Liver (tissue), 8 donors: ENCODE measurements at regions not wholly inside any gene's neighbourhood (a gene's known extent, or its start where the extent isn't known, plus 50 kb on each side); places are given as distances from the start of the nearest gene placed in this dataset.

Source experiments
- DNase-seq: peaks from one replicate; pipeline ENCODE4 v3.0.0-alpha.2; 2017; ENCODE audit warnings: low spot score
- H3K27ac ChIP-seq, 2 donors: one replicate each; pipeline ENCODE4 v1.7.0; 2013; ENCODE audit warnings: inconsistent platforms in 2 of 2, low read length in 2 of 2, control low read depth in 1 of 2, low read depth in 1 of 2, mild to moderate bottlenecking in 1 of 2
- H3K27me3 ChIP-seq, 4 donors: one replicate each; pipeline versions ENCODE4 v1.6.1 to v1.7.0; 2013; ENCODE audit warnings: low read length in 3 of 4, inconsistent platforms in 1 of 4, mild to moderate bottlenecking in 1 of 4, moderate library complexity in 1 of 4; ENCODE audit not compliant: control insufficient read depth in 4 of 4, insufficient read depth in 4 of 4
- H3K36me3 ChIP-seq, 4 donors: one replicate each; pipeline versions ENCODE4 v1.6.1 to v1.7.0; 2013; ENCODE audit warnings: low read length in 3 of 4, mild to moderate bottlenecking in 3 of 4, low read depth in 1 of 4, moderate library complexity in 1 of 4; ENCODE audit not compliant: control insufficient read depth in 4 of 4, insufficient read depth in 3 of 4
- H3K4me1 ChIP-seq, 4 donors: one replicate each; pipeline versions ENCODE4 v1.6.1 to v1.7.0; 2013; ENCODE audit warnings: low read length in 3 of 4, mild to moderate bottlenecking in 3 of 4, moderate library complexity in 1 of 4; ENCODE audit not compliant: control insufficient read depth in 4 of 4, insufficient read depth in 4 of 4
- H3K4me3 ChIP-seq, 3 donors: one replicate each; pipeline versions ENCODE4 v1.6.1 to v1.7.0; 2013; ENCODE audit warnings: low read length in 3 of 3, control low read depth in 1 of 3, low read depth in 1 of 3, mild to moderate bottlenecking in 1 of 3
- H3K9ac ChIP-seq, 2 donors: one replicate each; pipeline ENCODE4 v1.7.0; 2013; ENCODE audit warnings: low read length in 2 of 2, mild to moderate bottlenecking in 2 of 2, moderate library complexity in 2 of 2, control low read depth in 1 of 2, low read depth in 1 of 2
- H3K9me3 ChIP-seq, 4 donors: one replicate each; pipeline versions ENCODE4 v1.6.1 to v1.7.0; 2013; ENCODE audit warnings: low read length in 3 of 4; ENCODE audit not compliant: control insufficient read depth in 4 of 4
- ATF3 ChIP-seq: IDR thresholded peaks from 2 replicates; pipeline ENCODE4 v1.6.1; 2016; ENCODE audit warnings: antibody characterized with exemption
- CTCF ChIP-seq: fragments of 150-350 bp; IDR thresholded peaks from 2 replicates; pipeline ENCODE4 v1.5.1; 2017; ENCODE audit warnings: improper control_type of control experiment, low read depth, low read length; ENCODE audit not compliant: missing input control
- EGR1 ChIP-seq, 2 donors: IDR thresholded peaks; 2 replicates each; pipeline ENCODE4 v1.6.1; 2016 to 2018; ENCODE audit warnings: antibody characterized with exemption in 2 of 2, low read depth in 2 of 2
- FOXA1 ChIP-seq: IDR thresholded peaks from 2 replicates; pipeline ENCODE4 v1.6.1; 2016; ENCODE audit warnings: antibody characterized with exemption
- FOXA2 ChIP-seq: IDR thresholded peaks from 2 replicates; pipeline ENCODE4 v1.6.1; 2016; ENCODE audit warnings: antibody characterized with exemption
- GABPA ChIP-seq, 2 donors: IDR thresholded peaks in 1 of 2; conservative IDR thresholded peaks in 1 of 2; 2 replicates each; pipeline ENCODE4 v1.6.1; 2016; ENCODE audit warnings: antibody characterized with exemption in 2 of 2, mild to moderate bottlenecking in 1 of 2, moderate library complexity in 1 of 2
- HNF4A ChIP-seq, 2 donors: conservative IDR thresholded peaks; 2 replicates each; pipeline ENCODE4 v1.6.1; 2016; ENCODE audit warnings: antibody characterized with exemption in 2 of 2, mild to moderate bottlenecking in 2 of 2
- HNF4G ChIP-seq: IDR thresholded peaks from 2 replicates; pipeline ENCODE4 v1.6.1; 2016; ENCODE audit warnings: antibody characterized with exemption
- JUND ChIP-seq, 2 donors: IDR thresholded peaks; 2 replicates each; pipeline ENCODE4 v1.6.1; 2016; ENCODE audit warnings: antibody characterized with exemption in 2 of 2
- MAX ChIP-seq: IDR thresholded peaks from 2 replicates; pipeline ENCODE4 v1.6.1; 2016; ENCODE audit warnings: antibody characterized with exemption
- NR2F2 ChIP-seq: IDR thresholded peaks from 2 replicates; pipeline ENCODE4 v1.6.1; 2016; ENCODE audit warnings: antibody characterized with exemption
- RAD21 ChIP-seq, 2 donors: IDR thresholded peaks; 2 replicates each; pipeline ENCODE4 v1.6.1; 2016; ENCODE audit warnings: antibody characterized with exemption in 2 of 2, mild to moderate bottlenecking in 2 of 2
- REST ChIP-seq: IDR thresholded peaks from 2 replicates; pipeline ENCODE4 v1.6.1; 2016; ENCODE audit warnings: antibody characterized with exemption, mild to moderate bottlenecking
- RXRA ChIP-seq, 2 donors: IDR thresholded peaks; 2 replicates each; pipeline ENCODE4 v1.6.1; 2017 to 2018; ENCODE audit warnings: antibody characterized with exemption in 2 of 2, mild to moderate bottlenecking in 1 of 2
- SP1 ChIP-seq: IDR thresholded peaks from 2 replicates; pipeline ENCODE4 v1.6.1; 2018; ENCODE audit warnings: antibody characterized with exemption, mild to moderate bottlenecking
- TAF1 ChIP-seq: conservative IDR thresholded peaks from 2 replicates; pipeline ENCODE4 v1.6.1; 2016; ENCODE audit warnings: antibody characterized with exemption, mild to moderate bottlenecking
- YY1 ChIP-seq: IDR thresholded peaks from 2 replicates; pipeline ENCODE4 v1.6.1; 2016; ENCODE audit warnings: antibody characterized with exemption, mild to moderate bottlenecking
- ZBTB33 ChIP-seq: IDR thresholded peaks from 2 replicates; pipeline ENCODE4 v1.6.1; 2016; ENCODE audit warnings: antibody characterized with exemption
- WGBS: extraction: QIAGEN DNeasy Blood & Tissue Kit; methylation state at CpG from one replicate; pipeline ENCODE4 v1.1.7; 2013; 5-methylcytosine and 5-hydroxymethylcytosine counted together
- donor health status: healthy.
- donor health status: healthy.
- donor health status: healthy.
- donor health status: healthy.
- donor health status: healthy.

GRCh38 chr10:81730891-81731290 is 144.1 kb upstream of the NRG3 start:
- WGBS, result 0% methylated on average over 1 of the region's 1 CpG
- no peaks in the 10 kb centered on the region for H3K36me3 ChIP-seq
- H3K27me3 ChIP-seq, result peaks cover 0 to 2% (median 0%) of the 10 kb centered on the region in 4 donors
- H3K4me3 ChIP-seq, result no peak overlapping the region
- no peak overlapping the region for H3K9ac ChIP-seq
- no peak for TF ChIP-seq HNF4G
- no peak for TF ChIP-seq MAX
- no peak for TF ChIP-seq ATF3
- TF ChIP-seq REST, result no peak
- no peak for TF ChIP-seq YY1
- no peak for TF ChIP-seq EGR1 (IDR thresholded peaks at IDR 0.05; ENCODE audit: low read depth in 2 of 2)
- TF ChIP-seq ZBTB33, result no peak
- DNase-seq, result no peak
- H3K4me1 ChIP-seq, result no peaks in the 10 kb centered on the region
- H3K27ac ChIP-seq, result no peak overlapping the region
- H3K9me3 ChIP-seq, result no peaks in the 10 kb centered on the region

GRCh38 chr10:81733542-81733941 is 141.5 kb upstream of the NRG3 start:
- Histone ChIP-seq H3K4me3 (no peak overlapping the region), H3K36me3 (no peaks in the 10 kb centered on the region), H3K27ac (no peak overlapping the region), H3K4me1 (no peaks in the 10 kb centered on the region), H3K9ac (no peak overlapping the region), H3K9me3 (no peaks in the 10 kb centered on the region), H3K27me3 (peaks cover 0 to 2% (median 0%) of the 10 kb centered on the region in 4 donors)
- TF ChIP-seq YY1 (no peak), CTCF (no peak), FOXA1 (no peak), RAD21 (IDR thresholded peaks at IDR 0.05) (no peak), NR2F2 (no peak), REST (no peak), HNF4A (conservative IDR thresholded peaks at IDR 0.05) (no peak), FOXA2 (no peak), SP1 (no peak), RXRA (IDR thresholded peaks at IDR 0.05) (no peak), EGR1 (IDR thresholded peaks at IDR 0.05; ENCODE audit: low read depth in 2 of 2) (no peak), GABPA (IDR thresholded peaks at IDR 0.05 in 1 of 2, conservative IDR thresholded peaks at IDR 0.05 in 1 of 2) (no peak), HNF4G (no peak), MAX (no peak), TAF1 (no peak), ATF3 (no peak), JUND (IDR thresholded peaks at IDR 0.05) (no peak), ZBTB33 (no peak)
- WGBS, result 27% methylated on average over 1 of the region's 1 CpG
- DNase-seq, result no peak
